GM12878 (cell line): ENCODE measurements at regions not wholly inside any gene's neighbourhood (a gene's known extent, or its start where the extent isn't known, plus 50 kb on each side); places are given as distances from the start of the nearest gene placed in this dataset.

Experiments used
- POLR2A ChIP-seq: IDR thresholded peaks from 2 replicates; pipeline ENCODE4 v1.6.1; 2011; ENCODE audit warnings: low read depth, mild to moderate bottlenecking, low read length
- SP1 ChIP-seq: IDR thresholded peaks from one replicate; pipeline ENCODE4 v1.6.1; 2011; ENCODE audit warnings: low read depth, low read length

DNA sequence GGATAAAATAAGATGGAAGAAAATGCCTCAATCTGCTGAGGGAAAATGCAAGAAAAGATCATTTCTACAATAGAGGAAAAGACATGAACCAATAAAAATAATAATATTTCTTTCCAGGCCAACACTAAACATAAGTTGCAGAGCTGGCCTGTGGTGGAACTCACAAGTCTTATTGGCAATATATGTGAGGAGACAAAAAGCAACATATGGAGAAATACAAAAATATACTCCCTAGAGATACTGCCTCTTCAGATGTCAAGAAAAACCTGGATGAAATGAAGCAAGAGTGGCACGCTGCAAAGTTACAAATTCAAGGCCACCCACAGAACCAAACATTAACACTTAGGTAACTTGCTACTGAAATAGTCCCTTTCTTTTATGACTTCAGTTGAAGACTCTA lies 264.9 kb upstream of the FMN2 start:
- TF ChIP-seq POLR2A (no peak), SP1 (no peak)
